ENCODE measurements at regions not wholly inside any gene's neighbourhood (a gene's known extent, or its start where the extent isn't known, plus 50 kb on each side); places are given as distances from the start of the nearest gene placed in this dataset.

- no peaks in the 10 kb centered on the region for H3K27me3 ChIP-seq (replicated peaks; ENCODE audit: insufficient read depth)
- H3K4me1 ChIP-seq (replicated peaks) = no peaks in the 10 kb centered on the region
- H3K36me3 ChIP-seq = no peaks in the 10 kb centered on the region
- H3K9me3 ChIP-seq = no peaks in the 10 kb centered on the region
- TF ChIP-seq POLR2AphosphoS5 (IDR thresholded peaks at IDR 0.05) = no peak
- TF ChIP-seq CTCF (IDR thresholded peaks at IDR 0.05) = no peak
- no peak for TF ChIP-seq POLR2A (IDR thresholded peaks at IDR 0.05)
- H3K27ac ChIP-seq = no peak overlapping the region
- intact Hi-C loops (cut with DNase I) = no loop called here
- 75% methylated on average over 14 of the region's 14 CpGs for WGBS
- no peak overlapping the region for H3K4me3 ChIP-seq
- DNase-seq (ENCODE audit: low spot score) = no peak
These were observed 125.8 kb downstream of the HMX1 start for GRCh38 chr4:8745826-8746225.

DNA sequence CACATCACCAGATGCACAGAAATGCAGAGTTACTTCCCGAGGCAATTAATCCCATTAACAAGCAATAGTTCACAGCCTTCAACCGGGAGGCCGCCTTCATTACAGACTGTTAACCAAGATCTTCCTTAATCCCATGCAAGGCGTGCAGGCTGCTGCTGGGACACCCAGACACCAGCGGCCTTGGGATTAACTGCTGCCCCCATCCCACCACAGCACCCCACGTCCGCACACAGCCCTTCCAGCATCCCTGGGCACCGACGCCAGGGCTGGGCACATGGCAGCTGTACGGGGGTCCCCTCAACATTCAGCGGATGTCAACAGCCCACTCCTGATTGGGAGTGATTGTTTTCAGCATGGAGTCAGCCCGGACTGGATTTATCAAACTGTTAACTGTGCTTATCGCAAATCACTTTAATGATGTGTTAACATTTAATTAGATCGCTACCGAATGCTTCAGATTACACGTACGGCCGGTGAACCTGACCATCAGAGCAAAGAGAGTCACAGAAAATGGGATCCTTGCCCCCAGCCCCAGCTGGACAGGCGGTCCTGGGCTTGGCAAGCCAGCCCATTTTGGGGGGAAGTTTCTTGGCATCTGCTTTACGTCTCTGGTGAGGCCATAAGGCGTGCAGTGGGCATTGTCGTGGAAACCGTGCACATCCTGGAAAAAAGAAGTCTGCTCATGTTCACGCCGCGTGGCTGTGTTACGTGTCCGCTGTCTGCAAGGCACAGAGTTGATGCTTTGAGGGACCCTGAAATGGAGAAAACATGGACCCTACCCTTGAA lies 126.4 kb downstream of the HMX1 start:
- intact Hi-C loops (cut with DNase I) = no loop called here
- TF ChIP-seq POLR2AphosphoS5 (IDR thresholded peaks at IDR 0.05) (no peak), POLR2A (IDR thresholded peaks at IDR 0.05) (no peak), CTCF (IDR thresholded peaks at IDR 0.05) (no peak)
- H3K9me3 ChIP-seq = no peaks in the 10 kb centered on the region
- WGBS = 65% methylated on average over 28 of the region's 28 CpGs
- no peak for DNase-seq (ENCODE audit: low spot score)
- no peaks in the 10 kb centered on the region for H3K27me3 ChIP-seq (replicated peaks; ENCODE audit: insufficient read depth)
- no peak overlapping the region for H3K4me3 ChIP-seq
- no peaks in the 10 kb centered on the region for H3K36me3 ChIP-seq
- no peaks in the 10 kb centered on the region for H3K4me1 ChIP-seq (replicated peaks)
- H3K27ac ChIP-seq = no peak overlapping the region

DNA sequence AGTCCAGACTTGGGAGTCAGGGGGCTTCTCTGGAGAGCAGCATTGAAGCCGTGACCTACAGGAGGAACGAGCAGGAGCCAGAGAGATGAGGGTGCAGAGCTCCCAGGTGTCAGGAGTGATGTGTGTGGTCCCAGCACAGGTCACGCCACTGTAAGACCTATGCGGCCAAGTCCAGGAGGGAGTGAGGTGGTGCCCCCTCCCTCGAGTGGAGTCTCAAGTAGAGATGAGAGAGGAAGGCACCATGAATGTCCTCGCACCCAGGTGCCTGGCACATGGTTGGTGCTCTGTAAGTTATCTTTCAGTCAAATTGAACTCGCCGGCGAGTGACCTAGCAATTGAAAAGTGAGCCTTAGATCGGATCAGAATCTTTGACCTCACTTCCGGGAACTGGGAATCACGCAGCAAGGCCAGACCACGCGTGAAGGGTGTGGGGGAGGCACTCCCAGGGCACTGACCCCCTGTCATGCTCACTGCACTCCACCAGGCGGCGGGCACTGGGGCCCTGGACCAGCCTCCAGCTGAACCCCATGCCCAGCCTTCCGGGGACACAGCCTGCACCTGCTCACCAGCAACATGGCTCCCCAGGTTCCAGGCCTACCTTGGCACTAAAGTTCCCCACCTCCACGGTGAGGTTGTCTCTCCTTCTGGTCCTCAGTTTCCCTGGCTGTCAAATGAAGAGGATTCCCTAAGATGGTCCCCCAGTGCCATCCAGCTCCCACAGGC lies 127.4 kb downstream of the HMX1 start:
- TF ChIP-seq POLR2AphosphoS5 (IDR thresholded peaks at IDR 0.05) (no peak), CTCF (IDR thresholded peaks at IDR 0.05) (no peak), POLR2A (IDR thresholded peaks at IDR 0.05) (no peak)
- WGBS = 76% methylated on average over 18 of the region's 18 CpGs
- no peaks in the 10 kb centered on the region for H3K27me3 ChIP-seq (replicated peaks; ENCODE audit: insufficient read depth)
- H3K36me3 ChIP-seq = no peaks in the 10 kb centered on the region
- H3K4me1 ChIP-seq (replicated peaks) = no peaks in the 10 kb centered on the region
- no peaks in the 10 kb centered on the region for H3K9me3 ChIP-seq
- no peak for DNase-seq (ENCODE audit: low spot score)
- no peak overlapping the region for H3K4me3 ChIP-seq
- intact Hi-C loops (cut with DNase I) = no loop called here
- no peak overlapping the region for H3K27ac ChIP-seq

- Histone ChIP-seq H3K27me3 (replicated peaks; ENCODE audit: insufficient read depth) (no peaks in the 10 kb centered on the region), H3K4me1 (replicated peaks) (no peaks in the 10 kb centered on the region), H3K9me3 (no peaks in the 10 kb centered on the region), H3K27ac (no peak overlapping the region), H3K4me3 (no peak overlapping the region), H3K36me3 (no peaks in the 10 kb centered on the region)
- TF ChIP-seq CTCF (IDR thresholded peaks at IDR 0.05) (no peak), POLR2A (IDR thresholded peaks at IDR 0.05) (no peak), POLR2AphosphoS5 (IDR thresholded peaks at IDR 0.05) (no peak)
- 65% methylated on average over 2 of the region's 2 CpGs for WGBS
- no peak for DNase-seq (ENCODE audit: low spot score)
- intact Hi-C loops (cut with DNase I) = no loop called here
These were observed 129.1 kb downstream of the HMX1 start for GRCh38 chr4:8742546-8742945.
